ENCODE measurements at regions not wholly inside any gene's neighbourhood (a gene's known extent, or its start where the extent isn't known, plus 50 kb on each side); places are given as distances from the start of the nearest gene placed in this dataset.

GRCh38 chr10:128469515-128469914 lies 343.3 kb upstream of the MKI67 start:
- no peak for DNase-seq (ENCODE audit: low spot score)

DNA sequence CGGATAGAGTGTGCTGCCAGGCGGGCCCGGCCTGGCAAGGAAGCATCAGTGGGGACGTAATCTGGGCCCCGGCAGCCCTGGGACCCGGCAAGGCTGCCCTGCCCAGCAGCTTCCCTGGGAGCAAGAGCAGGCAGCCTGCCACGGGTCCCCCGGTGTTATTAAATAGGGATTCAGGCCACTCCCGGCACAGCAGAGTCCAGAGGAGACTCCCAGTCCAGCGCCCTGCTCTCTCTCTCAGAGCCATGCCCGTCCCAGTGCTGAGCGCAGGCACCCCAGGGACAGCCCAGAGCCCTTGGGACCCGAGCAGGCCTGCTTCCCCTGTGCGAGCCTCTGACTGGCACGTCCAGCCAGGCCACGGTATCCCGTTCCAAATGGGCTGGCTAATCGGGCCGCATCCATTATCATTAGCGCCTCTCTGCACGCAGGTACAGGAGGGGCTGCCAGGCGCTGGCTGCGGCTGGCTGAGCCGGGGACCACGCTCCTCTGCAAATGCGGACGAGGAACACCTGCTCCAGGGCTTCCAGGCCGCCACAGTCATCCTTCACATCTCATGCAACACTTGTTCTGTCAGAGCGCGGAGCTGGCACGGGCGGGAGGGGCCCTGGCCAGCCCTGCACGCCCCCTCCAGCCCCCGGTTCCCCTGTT lies 344.2 kb upstream of the MKI67 start:
- no peak for DNase-seq (ENCODE audit: low spot score)

DNA sequence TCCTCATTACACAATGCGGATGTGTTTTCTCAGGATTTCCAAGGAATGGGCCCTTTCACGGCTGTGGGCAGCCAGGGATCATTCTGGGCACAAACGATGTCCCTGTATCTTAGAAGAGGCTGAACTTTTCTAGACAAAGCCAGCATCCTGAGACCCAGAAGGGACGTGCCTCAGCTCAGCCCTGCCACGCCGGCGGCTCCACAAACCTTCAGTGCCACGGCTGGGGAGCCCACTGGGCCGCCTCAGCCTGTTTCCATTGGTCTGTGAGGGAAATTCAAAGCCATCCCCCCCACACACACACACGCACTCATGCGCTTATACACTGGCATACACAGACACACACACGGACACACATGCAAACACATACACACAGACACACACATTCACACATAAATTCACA lies 344.9 kb upstream of the MKI67 start:
- no peak for DNase-seq (ENCODE audit: low spot score)

DNA sequence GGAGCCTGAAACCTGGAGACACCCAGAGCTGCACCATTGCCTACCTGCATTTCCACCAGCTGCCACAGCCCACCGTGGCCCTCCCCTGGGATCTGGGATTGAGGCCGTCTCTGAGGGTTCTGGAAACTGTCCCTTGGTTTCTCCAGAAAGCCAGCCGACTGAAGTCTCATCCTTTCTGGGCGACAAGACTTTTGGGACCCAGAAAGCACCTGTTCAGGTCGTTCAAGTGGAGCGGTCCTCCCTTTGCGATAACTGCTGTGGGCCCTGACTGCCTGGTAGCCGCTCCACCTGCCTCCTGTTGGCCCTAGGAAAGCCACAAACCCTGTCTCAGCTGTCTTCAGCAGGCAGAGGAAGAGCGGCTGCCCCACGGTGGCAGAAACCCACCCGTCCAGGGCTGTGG lies 346.0 kb upstream of the MKI67 start:
- no peak for DNase-seq (ENCODE audit: low spot score)

DNA sequence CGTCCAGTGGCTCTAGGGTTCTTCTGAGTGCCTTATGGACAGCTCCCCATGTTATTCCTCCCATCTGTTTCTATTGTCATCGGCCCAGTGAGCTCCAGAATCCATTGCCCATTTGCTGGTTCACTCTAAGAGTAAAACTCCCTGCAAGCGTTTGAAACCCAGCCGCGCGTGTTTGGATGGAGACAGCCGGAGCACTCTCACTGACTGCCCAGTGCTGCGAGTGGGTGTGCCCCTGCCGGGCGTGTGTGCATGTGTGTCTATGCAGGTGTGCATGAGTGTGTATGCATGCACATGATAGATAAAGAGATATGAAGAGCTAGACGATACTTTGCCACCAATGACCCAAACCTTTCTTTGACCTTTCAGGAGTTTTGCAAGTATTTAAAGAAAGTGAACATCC lies 347.2 kb upstream of the MKI67 start:
- no peak for DNase-seq (ENCODE audit: low spot score)

- no peak for DNase-seq (ENCODE audit: low spot score)
These were observed 347.7 kb upstream of the MKI67 start for GRCh38 chr10:128473911-128474310.

- DNase-seq (ENCODE audit: low spot score): no peak
These were observed 348.3 kb upstream of the MKI67 start for GRCh38 chr10:128474571-128474970.

DNA sequence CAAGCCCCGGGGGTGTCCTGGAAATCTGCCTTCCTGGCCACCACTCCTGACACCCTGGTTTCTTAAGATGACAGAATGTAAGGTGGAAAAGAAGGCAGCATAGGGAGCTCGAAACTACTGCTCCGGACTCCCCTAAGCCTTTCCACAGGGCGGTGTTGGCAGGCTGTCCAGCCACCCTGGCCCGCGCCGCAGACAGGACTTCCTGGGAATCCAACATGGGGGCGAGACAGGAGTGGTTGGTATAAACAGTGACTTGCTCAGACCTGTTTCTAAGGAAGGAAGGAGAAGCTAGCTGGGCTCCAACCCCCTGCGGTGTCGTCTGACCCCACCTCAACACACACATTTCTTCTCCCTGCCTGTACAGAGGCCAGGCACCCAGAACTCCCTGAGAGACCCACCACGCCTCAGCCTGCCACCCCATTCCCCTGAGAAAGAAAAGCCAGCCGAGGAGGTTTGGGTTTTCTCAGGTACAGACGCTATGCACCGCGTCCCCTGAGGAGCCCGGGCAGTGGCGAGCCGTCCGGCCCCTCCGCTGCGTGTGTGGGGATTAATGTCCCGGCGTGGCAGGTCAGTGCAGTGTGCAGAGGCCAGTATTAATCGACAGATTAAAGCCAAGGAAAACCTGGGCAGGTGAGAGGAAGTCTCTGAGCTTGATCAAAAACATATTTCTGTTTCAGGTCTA lies 349.6 kb upstream of the MKI67 start:
- DNase-seq (ENCODE audit: low spot score): no peak

DNA sequence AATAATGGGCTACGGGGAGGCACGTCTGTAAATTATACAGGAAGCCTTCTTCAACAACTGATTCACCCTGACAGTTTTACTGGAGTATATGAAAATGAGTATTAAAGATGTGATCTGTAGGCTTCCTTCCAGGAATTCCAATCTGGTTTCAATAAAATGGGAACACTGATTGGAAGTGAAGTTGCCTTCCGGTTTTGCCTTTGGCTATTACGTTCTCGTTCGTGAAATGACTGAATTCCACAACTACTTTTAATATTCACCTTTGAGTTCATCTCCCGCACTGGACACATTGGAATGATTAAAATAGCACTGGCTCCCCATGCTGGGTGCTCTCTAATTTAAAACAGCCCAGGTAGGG lies 350.1 kb upstream of the MKI67 start:
- DNase-seq (ENCODE audit: low spot score): no peak

GRCh38 chr10:128476845-128477244 lies 350.6 kb upstream of the MKI67 start:
- no peak for DNase-seq (ENCODE audit: low spot score)

DNA sequence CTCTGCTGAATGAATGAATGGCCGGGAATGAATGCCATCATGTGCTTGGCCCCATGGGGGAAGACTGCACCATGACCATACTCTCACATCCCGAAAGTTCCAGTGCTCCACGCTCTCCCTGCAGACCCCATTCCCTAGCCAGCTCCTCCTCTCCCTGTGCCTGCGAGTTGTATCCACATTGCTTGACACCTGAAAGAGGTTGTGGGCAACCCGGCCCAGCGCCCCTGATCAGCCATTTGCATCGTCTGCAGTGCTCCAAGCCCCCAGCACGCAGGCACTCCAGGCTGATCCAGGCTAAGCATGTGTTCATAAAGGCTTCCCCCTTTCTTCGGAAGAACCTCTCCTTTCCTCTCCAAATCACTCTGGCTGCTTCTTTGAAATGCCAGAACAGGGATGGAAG lies 354.4 kb upstream of the MKI67 start:
- DNase-seq (ENCODE audit: low spot score): no peak

DNA sequence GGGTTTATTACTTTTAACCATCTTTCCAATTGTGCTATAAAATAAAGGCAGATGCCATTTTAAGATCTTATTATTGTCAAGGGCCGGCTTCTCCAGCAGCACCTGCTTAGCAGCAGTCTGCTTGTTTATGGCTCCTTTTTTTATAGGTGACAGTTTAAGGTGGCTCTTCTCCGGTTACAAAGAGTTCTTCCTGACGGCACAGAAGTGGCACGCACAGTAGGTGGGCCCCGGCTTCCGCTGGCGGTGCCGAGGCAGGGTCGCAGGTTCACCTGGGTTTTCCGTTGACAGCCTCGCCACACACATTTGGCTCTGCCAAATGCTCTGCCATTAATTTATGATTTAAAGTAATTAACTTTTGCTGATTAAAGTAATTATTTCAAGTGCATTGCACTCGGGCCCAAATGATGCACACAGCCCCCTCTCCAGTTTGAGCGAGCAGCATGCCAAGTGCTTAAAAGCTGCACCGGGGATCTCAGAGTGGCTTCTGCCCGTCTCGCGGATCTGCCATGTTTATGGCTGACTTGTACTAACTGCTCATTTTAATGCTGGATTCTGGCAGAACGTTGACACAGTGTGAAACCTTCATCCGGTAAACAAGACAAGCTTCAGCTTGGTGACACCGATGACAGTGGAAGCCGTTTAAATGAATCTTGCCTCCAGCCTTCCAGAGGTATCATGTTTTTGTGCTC lies 355.1 kb upstream of the MKI67 start:
- no peak for DNase-seq (ENCODE audit: low spot score)

GRCh38 chr10:128482052-128482451 lies 355.8 kb upstream of the MKI67 start:
- no peak for DNase-seq (ENCODE audit: low spot score)

DNA sequence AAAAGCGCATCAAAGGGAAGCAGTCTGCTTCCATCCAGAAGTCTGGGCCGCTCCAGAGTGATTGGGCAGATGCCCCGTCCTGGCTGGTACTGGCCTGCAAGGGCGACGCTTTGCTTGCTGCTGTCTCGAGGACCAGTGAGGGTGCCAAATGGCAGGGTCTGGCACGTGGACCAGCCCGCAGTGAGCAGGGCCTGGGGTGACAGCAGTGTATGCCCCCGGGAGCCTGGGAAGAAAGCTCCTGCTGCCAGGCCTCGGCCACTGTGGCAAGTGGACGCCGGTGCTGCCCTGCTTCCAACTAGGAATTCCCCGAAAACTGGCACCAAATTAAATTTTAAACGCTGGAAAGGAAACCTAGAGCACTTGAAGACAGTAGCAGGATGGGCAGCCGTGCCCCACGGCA lies 357.0 kb upstream of the MKI67 start:
- DNase-seq (ENCODE audit: low spot score): no peak

DNA sequence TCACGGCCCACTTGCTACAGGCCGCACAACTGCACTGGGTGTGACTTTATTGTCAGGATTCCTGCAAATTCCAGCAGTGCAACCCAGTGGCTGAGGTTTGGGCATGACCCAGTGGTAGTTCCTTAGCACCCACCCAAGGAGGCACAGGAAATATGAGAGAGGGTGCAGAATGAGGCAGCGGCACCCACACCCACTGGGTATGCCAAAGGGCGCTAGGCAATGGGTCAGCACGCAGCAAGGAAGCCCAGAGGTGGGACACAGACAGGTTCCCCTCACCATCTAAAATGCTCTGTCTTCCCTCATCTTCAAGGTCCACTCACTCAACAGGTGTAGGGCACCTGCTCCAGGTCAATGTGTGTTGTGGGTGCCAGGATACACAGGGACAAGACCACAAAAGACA lies 357.8 kb upstream of the MKI67 start:
- DNase-seq (ENCODE audit: low spot score): no peak

GRCh38 chr10:128485701-128486235 lies 359.5 kb upstream of the MKI67 start:
- DNase-seq (ENCODE audit: low spot score): no peak

- DNase-seq (ENCODE audit: low spot score): no peak
These were observed 361.3 kb upstream of the MKI67 start for GRCh38 chr10:128487517-128487916.

DNA sequence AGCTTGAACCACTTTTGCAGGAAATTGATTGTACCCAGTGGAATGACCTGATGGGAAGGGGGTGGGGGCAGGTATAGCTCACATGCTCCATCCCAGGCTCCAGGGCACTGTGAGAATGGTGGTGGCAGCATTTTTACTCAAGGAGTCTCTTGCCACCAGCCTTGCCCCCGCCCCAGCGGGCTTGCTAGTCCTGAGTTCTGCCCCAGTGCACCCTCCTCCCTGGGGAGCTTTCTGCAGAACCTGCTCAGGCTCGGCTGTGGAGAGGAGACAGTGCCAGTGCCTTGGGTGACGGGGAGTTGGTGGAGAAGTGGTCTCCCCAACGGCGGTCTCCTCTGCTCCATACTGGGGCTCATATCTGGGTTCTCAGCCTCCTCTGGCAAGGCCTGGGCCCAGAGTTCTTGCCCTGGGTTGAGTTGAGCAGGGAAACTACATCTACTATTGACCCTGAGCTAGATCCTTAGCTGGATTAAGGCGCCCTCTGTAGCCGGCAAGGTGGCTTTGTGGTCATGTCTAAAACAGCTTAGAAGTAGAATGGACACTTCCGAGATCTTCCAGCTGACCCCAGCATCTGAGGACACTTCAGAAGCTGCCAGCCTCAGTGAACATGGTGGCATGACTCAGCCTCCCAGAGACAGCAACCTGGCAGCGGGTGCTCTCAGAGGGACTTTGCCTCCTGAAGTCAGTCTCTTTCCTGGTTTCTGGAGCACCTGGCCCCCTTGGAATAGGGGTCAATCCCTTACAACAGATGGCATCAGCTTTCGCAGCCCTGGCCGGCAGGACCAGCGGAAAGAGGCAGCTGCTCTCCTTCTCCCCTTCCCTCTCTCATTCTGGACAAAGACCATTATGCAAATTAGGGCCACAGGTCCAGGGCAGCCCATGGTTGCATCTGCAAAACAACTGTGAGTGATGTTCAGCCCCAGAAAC lies 363.4 kb upstream of the MKI67 start:
- no peak for DNase-seq (ENCODE audit: low spot score)

GRCh38 chr10:128491686-128492085 lies 365.5 kb upstream of the MKI67 start:
- DNase-seq (ENCODE audit: low spot score): no peak

- no peak for DNase-seq (ENCODE audit: low spot score)
These were observed 367.6 kb upstream of the MKI67 start for GRCh38 chr10:128493811-128494210.

DNA sequence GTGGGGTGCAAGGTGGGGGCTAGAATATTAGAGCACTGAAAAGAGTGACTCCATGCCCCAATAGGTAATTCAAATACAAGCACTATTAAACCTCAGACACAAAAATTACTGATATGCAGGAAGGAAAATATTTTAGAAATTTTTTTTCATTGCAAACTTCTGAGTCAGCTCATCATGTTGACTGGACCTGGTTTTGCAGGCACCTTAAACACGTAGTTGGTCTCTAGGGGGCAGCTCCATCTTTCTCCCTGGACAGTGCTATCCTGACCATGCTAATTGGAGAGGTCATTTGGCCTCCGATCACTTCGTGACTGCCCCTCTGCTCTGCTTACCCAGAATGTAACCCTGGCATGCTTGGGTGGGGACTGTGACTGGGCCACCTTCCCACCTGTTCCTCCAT lies 368.4 kb upstream of the MKI67 start:
- no peak for DNase-seq (ENCODE audit: low spot score)

DNA sequence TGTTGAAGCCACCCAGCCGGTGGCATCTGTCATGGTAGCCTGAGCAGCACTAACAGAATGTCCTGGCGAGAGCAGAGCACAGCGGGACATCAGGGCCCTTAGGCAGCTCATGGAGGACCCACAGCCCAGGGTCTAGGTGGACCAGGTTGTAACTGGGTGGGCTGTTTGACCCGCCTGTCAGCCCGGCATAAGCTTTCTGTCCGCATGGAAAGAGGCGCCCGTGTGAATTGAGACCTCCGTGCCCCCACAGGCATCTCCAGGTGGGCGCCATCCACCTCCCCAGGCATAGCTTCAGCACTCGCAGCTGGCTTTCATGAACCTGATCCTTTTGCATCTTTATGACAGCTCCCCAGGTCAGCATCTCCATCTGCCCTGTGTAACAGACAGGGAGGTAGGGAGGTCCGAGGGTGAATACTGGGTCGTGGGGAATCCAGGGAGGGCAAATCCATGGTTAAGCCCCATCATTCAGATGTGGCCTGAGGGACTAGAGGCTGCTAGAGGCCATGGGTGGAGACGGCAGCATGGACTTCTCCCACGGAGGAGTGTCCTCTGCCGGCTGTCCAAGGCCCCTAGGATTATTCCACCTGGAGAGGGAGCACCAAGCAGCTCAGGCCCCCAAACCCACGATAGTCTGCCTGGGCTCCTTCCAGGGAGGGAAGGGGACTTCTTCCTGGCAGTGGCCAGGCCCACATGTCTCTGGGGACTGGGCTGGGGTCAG lies 371.6 kb upstream of the MKI67 start:
- no peak for DNase-seq (ENCODE audit: low spot score)

Data from AG20443 (cell line).